HG02588 (cell line): ENCODE measurements at regions not wholly inside any gene's neighbourhood (a gene's known extent, or its start where the extent isn't known, plus 50 kb on each side); places are given as distances from the start of the nearest gene placed in this dataset.

Source experiments
- ATAC-seq: cut with Tn5 transposase; IDR thresholded peaks from one replicate; pipeline ENCODE4 v1.9.1; 2021; ENCODE audit warnings: mild to moderate bottlenecking, moderate library complexity; ENCODE audit not compliant: unreplicated experiment

- no peak for ATAC-seq
Observed at GRCh38 chr4:166481055-166481454, 608.0 kb downstream of the TLL1 start.

DNA sequence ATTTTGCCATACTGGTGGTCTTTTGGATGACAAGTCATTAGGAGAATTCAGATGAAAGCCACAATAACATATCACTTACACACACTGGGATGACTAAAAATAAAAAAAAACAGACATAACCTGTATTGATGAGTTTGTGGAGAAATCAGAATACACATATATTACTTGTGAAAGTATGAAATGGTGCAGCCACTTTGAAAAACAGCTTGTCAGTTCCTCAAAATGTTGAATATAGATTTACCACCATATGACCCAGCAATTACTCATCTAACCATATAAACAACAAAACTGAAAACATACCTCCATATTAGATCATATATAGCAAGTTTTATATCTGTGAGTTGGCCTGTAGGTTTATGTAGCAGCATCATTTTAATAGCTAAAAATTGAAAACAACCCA is 608.7 kb downstream of the TLL1 start:
- no peak for ATAC-seq

- no peak for ATAC-seq
Observed at GRCh38 chr4:166482758-166483157, 609.7 kb downstream of the TLL1 start.

GRCh38 chr4:166491635-166492034 is 618.6 kb downstream of the TLL1 start:
- ATAC-seq: no peak

GRCh38 chr4:166493924-166494345 is 620.9 kb downstream of the TLL1 start:
- ATAC-seq: no peak

DNA sequence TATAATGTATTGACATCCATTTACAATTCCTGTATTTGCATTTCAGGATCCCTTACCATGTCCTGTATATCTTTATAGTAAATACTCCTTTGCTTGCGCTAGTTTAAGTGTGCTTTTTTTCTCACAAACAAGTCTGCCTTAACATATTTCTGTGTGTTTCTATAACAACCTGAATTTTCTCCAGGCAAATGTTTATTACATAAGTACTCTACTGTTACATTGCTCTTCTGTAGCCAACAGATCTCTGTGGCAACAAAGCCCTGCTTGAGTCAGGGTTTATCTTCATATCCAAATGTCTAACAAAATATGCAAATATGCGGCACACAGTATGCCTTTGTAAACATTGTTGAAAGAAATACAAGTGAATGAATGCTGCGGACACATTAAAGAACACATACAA is 625.5 kb downstream of the TLL1 start:
- no peak for ATAC-seq

DNA sequence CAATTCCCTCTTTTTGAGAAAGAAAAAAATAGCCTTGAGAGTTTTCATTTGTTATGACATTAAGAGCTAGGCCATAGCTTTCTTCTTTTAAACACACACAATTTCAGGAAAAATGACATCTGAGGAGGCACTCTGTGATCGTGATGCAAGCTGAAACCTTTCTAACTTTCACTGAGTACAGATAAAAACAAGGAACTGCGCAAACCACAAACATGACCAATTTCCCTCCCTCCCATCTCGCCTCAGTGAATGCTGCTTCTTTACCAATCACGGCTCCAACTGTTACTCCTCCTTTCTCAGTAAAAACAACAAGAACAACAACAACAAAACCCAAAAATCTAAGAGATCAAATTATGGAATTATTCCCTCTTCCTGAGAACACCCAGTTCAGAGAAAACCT is 626.8 kb downstream of the TLL1 start:
- no peak for ATAC-seq

DNA sequence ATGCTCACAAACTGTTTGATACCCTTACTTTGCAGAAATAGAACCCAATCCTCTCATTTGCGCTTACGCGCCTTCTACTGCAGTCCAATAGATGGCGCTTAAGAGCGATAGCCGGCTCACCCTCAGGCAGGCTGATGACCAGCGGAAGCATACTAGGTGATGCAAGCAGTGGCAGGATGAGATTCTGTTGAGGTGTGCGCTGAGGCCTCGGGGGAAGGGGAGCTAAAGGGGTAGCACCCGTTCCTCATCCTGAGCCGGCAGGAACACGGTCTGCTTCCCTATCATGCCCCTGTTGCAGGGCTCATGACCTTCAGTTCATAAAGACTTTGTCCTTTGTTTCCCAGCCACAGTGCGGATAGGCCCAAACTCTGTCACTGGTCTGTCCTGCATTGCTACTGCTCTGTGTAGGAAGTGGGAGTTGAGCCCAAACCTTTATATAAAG is 628.9 kb downstream of the TLL1 start:
- peak; percentile 81 for ATAC-seq

- ATAC-seq: no peak
Observed at GRCh38 chr4:166502660-166503059, 629.6 kb downstream of the TLL1 start.

GRCh38 chr4:166506051-166506450 is 633.0 kb downstream of the TLL1 start:
- no peak for ATAC-seq

DNA sequence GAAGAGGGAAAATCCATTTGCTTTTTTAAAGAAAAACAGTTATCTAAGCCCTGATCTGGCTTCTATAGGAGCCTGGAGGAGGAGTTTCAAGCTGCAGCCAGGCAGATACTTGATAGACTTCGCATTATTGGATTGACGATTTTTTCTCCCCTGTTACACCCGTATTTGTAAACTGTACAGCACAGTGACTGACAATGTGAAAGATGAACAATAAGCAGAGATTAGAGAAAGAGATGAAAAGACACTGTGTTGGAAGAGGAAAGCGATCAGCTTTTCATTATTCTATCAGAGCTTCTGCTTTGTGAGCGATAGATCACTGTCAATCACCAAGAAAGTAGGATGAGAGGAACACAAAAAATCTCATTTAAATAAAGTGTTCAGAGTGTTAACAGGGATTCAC is 639.2 kb downstream of the TLL1 start:
- no peak for ATAC-seq

GRCh38 chr4:166518315-166518714 is 645.3 kb downstream of the TLL1 start:
- ATAC-seq: no peak

GRCh38 chr4:166518776-166519175 is 645.7 kb downstream of the TLL1 start:
- ATAC-seq: no peak

- ATAC-seq: no peak
Observed at GRCh38 chr4:166519774-166520173, 646.7 kb downstream of the TLL1 start.

GRCh38 chr4:166527500-166527899 is 654.5 kb downstream of the TLL1 start:
- no peak for ATAC-seq

GRCh38 chr4:166531703-166532102 is 658.7 kb downstream of the TLL1 start:
- no peak for ATAC-seq

- no peak for ATAC-seq
Observed at GRCh38 chr4:166535865-166536264, 662.8 kb downstream of the TLL1 start.

DNA sequence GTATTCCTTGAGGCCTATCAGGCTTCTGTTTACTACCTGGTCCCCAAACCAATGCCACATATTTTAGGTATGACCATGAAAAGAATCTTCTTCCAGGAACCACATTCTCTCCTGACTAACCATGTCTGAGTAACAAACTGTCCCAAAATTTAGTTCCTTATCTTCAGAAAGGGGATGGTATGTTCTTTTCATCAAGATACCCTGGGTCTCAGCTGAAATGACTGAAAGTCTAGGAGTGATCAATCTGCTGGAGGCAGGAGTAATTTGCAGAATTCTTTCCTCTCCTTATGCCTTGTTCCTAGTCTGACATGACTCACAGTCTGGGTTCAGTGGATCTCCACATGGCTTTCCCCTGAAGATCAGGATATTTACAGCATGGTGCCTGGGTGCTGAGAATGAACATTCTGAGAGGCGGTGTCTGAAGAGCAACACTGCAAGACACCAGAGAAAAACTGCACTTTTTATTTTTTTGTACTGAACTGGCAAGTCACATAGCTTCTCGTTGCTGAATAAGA is 665.5 kb downstream of the TLL1 start:
- no peak for ATAC-seq

GRCh38 chr4:166546009-166546408 is 673.0 kb downstream of the TLL1 start:
- no peak for ATAC-seq

- no peak for ATAC-seq
Observed at GRCh38 chr4:166577639-166578038, 656.7 kb downstream of the SPOCK3 start.

GRCh38 chr4:166585491-166585890 is 648.8 kb downstream of the SPOCK3 start:
- no peak for ATAC-seq

DNA sequence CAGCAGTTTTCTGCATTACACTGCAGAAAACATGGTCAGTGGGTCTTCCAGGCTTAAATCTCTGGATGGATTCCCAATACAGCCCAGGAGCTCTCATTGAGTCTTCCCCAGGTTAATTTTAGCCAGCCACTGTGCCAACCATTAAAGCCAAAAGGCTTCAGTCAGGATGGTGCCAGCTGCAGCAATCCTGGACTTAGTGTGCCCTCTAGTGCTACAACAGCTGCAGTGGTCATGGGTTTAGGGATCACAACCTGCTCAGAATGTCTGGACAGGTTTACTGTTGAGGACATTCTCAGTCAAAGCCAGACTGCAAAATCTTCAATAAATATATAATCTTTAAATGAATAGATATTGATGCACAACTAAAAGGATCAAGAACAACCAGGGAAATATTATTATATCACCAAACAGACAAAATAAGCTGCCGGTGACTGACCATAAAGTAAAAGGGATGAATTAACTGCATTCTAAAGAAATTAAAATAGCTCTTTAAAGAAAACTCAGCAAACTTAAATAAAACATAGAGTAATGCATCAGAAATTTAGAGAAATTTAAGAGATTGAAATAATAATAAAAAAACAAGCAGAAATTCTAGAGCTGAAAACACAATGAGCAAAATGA is 639.9 kb downstream of the SPOCK3 start:
- ATAC-seq: no peak

DNA sequence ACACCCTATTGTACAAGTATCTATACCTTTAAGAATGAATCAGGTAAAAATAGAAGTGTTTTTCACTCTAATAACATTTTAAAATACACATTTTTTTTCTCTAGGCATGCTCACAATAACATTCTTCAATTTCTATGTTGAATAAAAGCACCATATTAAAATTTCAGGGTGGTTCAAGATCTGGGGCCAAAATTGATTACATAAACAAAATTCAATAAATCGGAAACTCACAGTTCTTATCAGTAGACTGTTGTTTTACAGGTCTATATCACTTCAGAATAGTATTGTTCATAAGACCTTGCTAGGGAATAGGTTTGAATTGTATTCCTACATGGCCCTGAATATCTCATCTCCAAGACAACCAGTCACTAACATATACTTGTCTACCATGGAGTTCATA is 634.0 kb downstream of the SPOCK3 start:
- ATAC-seq: no peak
